GM18861 (cell line): ENCODE measurements at regions not wholly inside any gene's neighbourhood (a gene's known extent, or its start where the extent isn't known, plus 50 kb on each side); places are given as distances from the start of the nearest gene placed in this dataset.
"Not testable (repeated sequence)": the region's sequence is repeated elsewhere in the genome, so short reads cannot be mapped to it uniquely, and the experiment has no call there.

ENCODE experiments used
- ATAC-seq: cut with Tn5 transposase; IDR thresholded peaks from one replicate; pipeline ENCODE4 v1.9.1; 2021; ENCODE audit not compliant: unreplicated experiment

GRCh38 chr15:22239806-22240180 is 159.5 kb downstream of the OR4M2 start:
- no peak for ATAC-seq

- no peak for ATAC-seq
Measured at GRCh38 chr15:22240403-22240802, 160.1 kb downstream of the OR4M2 start.

GRCh38 chr15:22240986-22241385 is 160.7 kb downstream of the OR4M2 start:
- ATAC-seq = no peak

- no peak for ATAC-seq
Measured at GRCh38 chr15:22241451-22241850, 161.1 kb downstream of the OR4M2 start.

GRCh38 chr15:22242311-22242710 is 162.0 kb downstream of the OR4M2 start:
- not testable (repeated sequence) for ATAC-seq

GRCh38 chr15:22243440-22244130 is 163.3 kb downstream of the OR4M2 start:
- no peak for ATAC-seq

GRCh38 chr15:22249511-22249910 is 169.2 kb downstream of the OR4M2 start:
- not testable (repeated sequence) for ATAC-seq

GRCh38 chr15:22250501-22251290 is 170.4 kb downstream of the OR4M2 start:
- ATAC-seq = not testable (repeated sequence)

- no peak for ATAC-seq
Measured at GRCh38 chr15:22251422-22251821, 171.1 kb downstream of the OR4M2 start.

- ATAC-seq = not testable (repeated sequence)
Measured at GRCh38 chr15:22252047-22252446, 171.7 kb downstream of the OR4M2 start.

- not testable (repeated sequence) for ATAC-seq
Measured at GRCh38 chr15:22252521-22252920, 172.2 kb downstream of the OR4M2 start.

- not testable (repeated sequence) for ATAC-seq
Measured at GRCh38 chr15:22253002-22253675, 172.8 kb downstream of the OR4M2 start.

- ATAC-seq = peak; percentile 82
Measured at GRCh38 chr15:22253676-22254408, 173.5 kb downstream of the OR4M2 start.

GRCh38 chr15:22254409-22255045 is 174.2 kb downstream of the OR4M2 start:
- peak; percentile 4 for ATAC-seq

GRCh38 chr15:22255606-22256005 is 175.3 kb downstream of the OR4M2 start:
- not testable (repeated sequence) for ATAC-seq

- not testable (repeated sequence) for ATAC-seq
Measured at GRCh38 chr15:22256389-22257046, 176.2 kb downstream of the OR4M2 start.

GRCh38 chr15:22257047-22258008 is 177.0 kb downstream of the OR4M2 start:
- no peak for ATAC-seq

- no peak for ATAC-seq
Measured at GRCh38 chr15:22258009-22258397, 177.7 kb downstream of the OR4M2 start.
